Astrocyte (in vitro differentiated cells and primary cell): ENCODE measurements at regions not wholly inside any gene's neighbourhood (a gene's known extent, or its start where the extent isn't known, plus 50 kb on each side); places are given as distances from the start of the nearest gene placed in this dataset.

Experiments used
- EZH2 ChIP-seq: IDR thresholded peaks from 2 replicates; pipeline ENCODE4 v1.6.1; 2012; ENCODE audit warnings: mild to moderate bottlenecking, low read length, inconsistent platforms; ENCODE audit not compliant: insufficient read depth
- TF ChIP-seq, protein P1 (sequence below): IDR thresholded peaks from 2 replicates; pipeline ENCODE4 v1.5.1; 2011; ENCODE audit warnings: low read depth, mild to moderate bottlenecking, inconsistent platforms, low read length, moderate library complexity; ENCODE audit not compliant: insufficient read depth

GRCh38 chr4:157701695-157701994 is 471.2 kb downstream of the GASK1B start:
- TF ChIP-seq EZH2 = no peak
- TF ChIP-seq, protein P1, sequence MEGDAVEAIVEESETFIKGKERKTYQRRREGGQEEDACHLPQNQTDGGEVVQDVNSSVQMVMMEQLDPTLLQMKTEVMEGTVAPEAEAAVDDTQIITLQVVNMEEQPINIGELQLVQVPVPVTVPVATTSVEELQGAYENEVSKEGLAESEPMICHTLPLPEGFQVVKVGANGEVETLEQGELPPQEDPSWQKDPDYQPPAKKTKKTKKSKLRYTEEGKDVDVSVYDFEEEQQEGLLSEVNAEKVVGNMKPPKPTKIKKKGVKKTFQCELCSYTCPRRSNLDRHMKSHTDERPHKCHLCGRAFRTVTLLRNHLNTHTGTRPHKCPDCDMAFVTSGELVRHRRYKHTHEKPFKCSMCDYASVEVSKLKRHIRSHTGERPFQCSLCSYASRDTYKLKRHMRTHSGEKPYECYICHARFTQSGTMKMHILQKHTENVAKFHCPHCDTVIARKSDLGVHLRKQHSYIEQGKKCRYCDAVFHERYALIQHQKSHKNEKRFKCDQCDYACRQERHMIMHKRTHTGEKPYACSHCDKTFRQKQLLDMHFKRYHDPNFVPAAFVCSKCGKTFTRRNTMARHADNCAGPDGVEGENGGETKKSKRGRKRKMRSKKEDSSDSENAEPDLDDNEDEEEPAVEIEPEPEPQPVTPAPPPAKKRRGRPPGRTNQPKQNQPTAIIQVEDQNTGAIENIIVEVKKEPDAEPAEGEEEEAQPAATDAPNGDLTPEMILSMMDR = no peak
